ENCODE measurements at regions not wholly inside any gene's neighbourhood (a gene's known extent, or its start where the extent isn't known, plus 50 kb on each side); places are given as distances from the start of the nearest gene placed in this dataset.

GRCh38 chr14:48842785-48843184 lies 743.4 kb downstream of the RPS29 start:
- ChIA-PET RAD21 (ENCODE audit: low non-redundant PET in 1 of 2, low total read pairs in 2 of 2, uncharacterized antibody in 2 of 2, unreplicated experiment in 2 of 2) (no interaction called here), CTCF (no interaction called here), POLR2A (no interaction called here)
- no peak for DNase-seq (ENCODE audit: low read depth, low spot score)
- Histone ChIP-seq H3K9me2 (ENCODE audit: insufficient read depth) (no peaks in the 10 kb centered on the region), H3K79me2 (ENCODE audit: insufficient read depth, low read length) (no peaks in the 10 kb centered on the region), H3K4me3 (replicated peaks in 1 of 2; ENCODE audit: low read depth in 1 of 2, low read length in 2 of 2) (no peak overlapping the region), H3K36me3 (ENCODE audit: control insufficient read depth in 1 of 2, insufficient read depth in 2 of 2, low read length in 2 of 2) (no peaks in the 10 kb centered on the region), H3K4me2 (ENCODE audit: low read length) (no peak overlapping the region), H3K9ac (ENCODE audit: low read length) (no peak overlapping the region), H2AFZ (ENCODE audit: low read depth, low read length, poor library complexity, severe bottlenecking) (no peak overlapping the region), H3K27ac (ENCODE audit: low read depth, low read length) (no peak overlapping the region), H3K27me3 (ENCODE audit: insufficient read depth, low read length) (no peaks in the 10 kb centered on the region), H3K9me3 (ENCODE audit: control insufficient read depth in 1 of 2, insufficient read depth in 1 of 2, low read depth in 1 of 2, low read length in 2 of 2) (no peaks in the 10 kb centered on the region), H3K4me1 (ENCODE audit: control insufficient read depth in 1 of 2, insufficient read depth in 2 of 2, low read length in 2 of 2) (no peaks in the 10 kb centered on the region), H4K20me1 (ENCODE audit: insufficient read depth) (no peaks in the 10 kb centered on the region)
- ATAC-seq = no peak
- intact Hi-C loops (cut with micrococcal nuclease) = no loop called here
- BruUV-seq (replicated peaks) = no TSS peak
- TF ChIP-seq EZH2 (IDR thresholded peaks at IDR 0.05) (no peak), ATF3 (IDR thresholded peaks at IDR 0.05) (no peak), FOSL1 (IDR thresholded peaks at IDR 0.05; ENCODE audit: low read depth) (no peak), ELF1 (IDR thresholded peaks at IDR 0.05; ENCODE audit: borderline replicate concordance, low read depth) (no peak), SRF (IDR thresholded peaks at IDR 0.05; ENCODE audit: low read depth) (no peak), POLR2AphosphoS5 (IDR thresholded peaks at IDR 0.05; ENCODE audit: low read depth, low read length) (no peak), ZFX (IDR thresholded peaks at IDR 0.05) (no peak), SIN3A (IDR thresholded peaks at IDR 0.05; ENCODE audit: low read depth) (no peak), MAX (IDR thresholded peaks at IDR 0.05) (no peak), CBX3 (IDR thresholded peaks at IDR 0.05; ENCODE audit: low read depth) (no peak), REST (IDR thresholded peaks at IDR 0.05; ENCODE audit: low read depth) (no peak), EZH2phosphoT487 (IDR thresholded peaks at IDR 0.05; ENCODE audit: borderline replicate concordance) (no peak), CEBPB (IDR thresholded peaks at IDR 0.05; ENCODE audit: low read depth) (no peak), CTCF (IDR thresholded peaks at IDR 0.05 in 2 of 3, conservative IDR thresholded peaks at IDR 0.05 in 1 of 3; ENCODE audit: borderline replicate concordance in 1 of 3, insufficient read depth in 1 of 3, low read depth in 2 of 3, low read length in 2 of 3) (no peak), ZNF274 (IDR thresholded peaks at IDR 0.05; ENCODE audit: low read depth, low read length) (no peak)
